ENCODE measurements at regions not wholly inside any gene's neighbourhood (a gene's known extent, or its start where the extent isn't known, plus 50 kb on each side); places are given as distances from the start of the nearest gene placed in this dataset.

GRCh38 chr6:115782612-115783011, 278.1 kb downstream of the FRK start:
- Histone ChIP-seq H3K9me2 (ENCODE audit: insufficient read depth) (no peaks in the 10 kb centered on the region), H3K27ac (ENCODE audit: low read depth) (no peak overlapping the region), H3K79me2 (replicated peaks; ENCODE audit: insufficient read depth) (no peaks in the 10 kb centered on the region), H4K20me1 (replicated peaks; ENCODE audit: insufficient read depth) (no peaks in the 10 kb centered on the region), H3K4me3 (no peak overlapping the region), H3K36me3 (ENCODE audit: insufficient read depth) (no peaks in the 10 kb centered on the region), H3K27me3 (ENCODE audit: insufficient read depth) (no peaks in the 10 kb centered on the region), H2AFZ (no peak overlapping the region; the same call in 1 of the 2 replicates), H3K4me1 (ENCODE audit: insufficient read depth) (no peaks in the 10 kb centered on the region), H3F3A (replicated peaks; ENCODE audit: low read depth) (no peaks in the 10 kb centered on the region), H3K4me2 (no peak overlapping the region)
- ATAC-seq (no peak), DNase-seq (ENCODE audit: low spot score) (no peak)
- Mint-ChIP-seq H3K9me3 (no peaks in the 10 kb centered on the region), H3K27ac (no peak overlapping the region), H3K27me3 (ENCODE audit: insufficient read depth, low read depth, poor library complexity) (no peaks in the 10 kb centered on the region), H3K4me3 (no peak overlapping the region), H3K4me1 (no peaks in the 10 kb centered on the region), H3K36me3 (ENCODE audit: low read depth) (no peaks in the 10 kb centered on the region)
- TF ChIP-seq EZH2phosphoT487 (IDR thresholded peaks at IDR 0.05; ENCODE audit: unreplicated experiment) (no peak), CREB1 (CRISPR knock-in tag; IDR thresholded peaks at IDR 0.05; ENCODE audit: low read depth) (no peak), NANOG (IDR thresholded peaks at IDR 0.05; ENCODE audit: borderline replicate concordance) (no peak), ZNF114 (CRISPR knock-in tag; IDR thresholded peaks at IDR 0.05) (no peak), ZNF331 (CRISPR knock-in tag; IDR thresholded peaks at IDR 0.05; ENCODE audit: low read depth) (no peak), ZNF462 (CRISPR knock-in tag; IDR thresholded peaks at IDR 0.05) (no peak), CTCF (conservative IDR thresholded peaks at IDR 0.05; ENCODE audit: low read depth in 2 of 2) (no peak), JUNB (IDR thresholded peaks at IDR 0.05; ENCODE audit: unreplicated experiment) (no peak), REST (IDR thresholded peaks at IDR 0.05; ENCODE audit: unreplicated experiment) (no peak), POLR2AphosphoS5 (IDR thresholded peaks at IDR 0.05; ENCODE audit: low read depth) (no peak)
- TF ChIP-seq, protein P1, sequence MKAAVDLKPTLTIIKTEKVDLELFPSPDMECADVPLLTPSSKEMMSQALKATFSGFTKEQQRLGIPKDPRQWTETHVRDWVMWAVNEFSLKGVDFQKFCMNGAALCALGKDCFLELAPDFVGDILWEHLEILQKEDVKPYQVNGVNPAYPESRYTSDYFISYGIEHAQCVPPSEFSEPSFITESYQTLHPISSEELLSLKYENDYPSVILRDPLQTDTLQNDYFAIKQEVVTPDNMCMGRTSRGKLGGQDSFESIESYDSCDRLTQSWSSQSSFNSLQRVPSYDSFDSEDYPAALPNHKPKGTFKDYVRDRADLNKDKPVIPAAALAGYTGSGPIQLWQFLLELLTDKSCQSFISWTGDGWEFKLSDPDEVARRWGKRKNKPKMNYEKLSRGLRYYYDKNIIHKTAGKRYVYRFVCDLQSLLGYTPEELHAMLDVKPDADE (IDR thresholded peaks at IDR 0.05), result no peak

Data from GM23338 (cell line).